Kidney epithelial cell (primary cell): ENCODE measurements at regions not wholly inside any gene's neighbourhood (a gene's known extent, or its start where the extent isn't known, plus 50 kb on each side); places are given as distances from the start of the nearest gene placed in this dataset.

Experiments used
- DNase-seq: peaks from one replicate; pipeline ENCODE4 v3.0.0-alpha.2; 2010; ENCODE audit warnings: low read depth
- H3K27me3 ChIP-seq: 2 replicates; pipeline ENCODE4 v1.6.0; 2011; ENCODE audit warnings: low read length; ENCODE audit not compliant: control insufficient read depth, insufficient read depth
- H3K36me3 ChIP-seq: 2 replicates; pipeline ENCODE4 v1.5.1; 2011; ENCODE audit warnings: low read length; ENCODE audit not compliant: control insufficient read depth, insufficient read depth
- H3K4me3 ChIP-seq: 2 replicates; pipeline ENCODE4 v1.5.1; 2011; ENCODE audit warnings: low read depth, mild to moderate bottlenecking, control low read depth, low read length
- CTCF ChIP-seq: IDR thresholded peaks from 2 replicates; pipeline ENCODE4 v1.5.1; 2011; ENCODE audit warnings: mild to moderate bottlenecking, moderate library complexity, low read length, control low read depth, inconsistent platforms; ENCODE audit not compliant: insufficient read depth, poor library complexity, severe bottlenecking

GRCh38 chr4:153083447-153083947 lies 120.7 kb upstream of the TRIM2 start:
- no peaks in the 10 kb centered on the region for H3K36me3 ChIP-seq
- H3K27me3 ChIP-seq = no peaks in the 10 kb centered on the region
- peak; percentile 68 for TF ChIP-seq CTCF
- no peak overlapping the region for H3K4me3 ChIP-seq
- DNase-seq = peak; percentile 55

- no peak for TF ChIP-seq CTCF
- DNase-seq = no peak
- Histone ChIP-seq H3K4me3 (no peak overlapping the region), H3K36me3 (no peaks in the 10 kb centered on the region), H3K27me3 (no peaks in the 10 kb centered on the region)
These were observed 119.8 kb upstream of the TRIM2 start for GRCh38 chr4:153084224-153084979.

- no peaks in the 10 kb centered on the region for H3K27me3 ChIP-seq
- peak; percentile 97 for TF ChIP-seq CTCF
- DNase-seq = peak; percentile 16
- H3K4me3 ChIP-seq = no peak overlapping the region
- no peaks in the 10 kb centered on the region for H3K36me3 ChIP-seq
These were observed 119.1 kb upstream of the TRIM2 start for GRCh38 chr4:153084980-153085630.

- no peak for TF ChIP-seq CTCF
- no peaks in the 10 kb centered on the region for H3K27me3 ChIP-seq
- H3K4me3 ChIP-seq = no peak overlapping the region
- no peaks in the 10 kb centered on the region for H3K36me3 ChIP-seq
- DNase-seq = no peak
These were observed 116.5 kb upstream of the TRIM2 start for GRCh38 chr4:153087671-153088194.

GRCh38 chr4:153089742-153090141 lies 114.5 kb upstream of the TRIM2 start:
- Histone ChIP-seq H3K27me3 (no peaks in the 10 kb centered on the region), H3K36me3 (no peaks in the 10 kb centered on the region), H3K4me3 (no peak overlapping the region)
- no peak for DNase-seq
- TF ChIP-seq CTCF = no peak
